NCI-H146 treated with DMSO at 0.1 percent for 48 hours (cell line): ENCODE measurements at regions not wholly inside any gene's neighbourhood (a gene's known extent, or its start where the extent isn't known, plus 50 kb on each side); places are given as distances from the start of the nearest gene placed in this dataset.

Experiments
- DNase-seq: peaks from one replicate; lab custom pipeline; 2025; ENCODE audit not compliant: unreplicated experiment; lab: John Stamatoyannopoulos, UW

DNA sequence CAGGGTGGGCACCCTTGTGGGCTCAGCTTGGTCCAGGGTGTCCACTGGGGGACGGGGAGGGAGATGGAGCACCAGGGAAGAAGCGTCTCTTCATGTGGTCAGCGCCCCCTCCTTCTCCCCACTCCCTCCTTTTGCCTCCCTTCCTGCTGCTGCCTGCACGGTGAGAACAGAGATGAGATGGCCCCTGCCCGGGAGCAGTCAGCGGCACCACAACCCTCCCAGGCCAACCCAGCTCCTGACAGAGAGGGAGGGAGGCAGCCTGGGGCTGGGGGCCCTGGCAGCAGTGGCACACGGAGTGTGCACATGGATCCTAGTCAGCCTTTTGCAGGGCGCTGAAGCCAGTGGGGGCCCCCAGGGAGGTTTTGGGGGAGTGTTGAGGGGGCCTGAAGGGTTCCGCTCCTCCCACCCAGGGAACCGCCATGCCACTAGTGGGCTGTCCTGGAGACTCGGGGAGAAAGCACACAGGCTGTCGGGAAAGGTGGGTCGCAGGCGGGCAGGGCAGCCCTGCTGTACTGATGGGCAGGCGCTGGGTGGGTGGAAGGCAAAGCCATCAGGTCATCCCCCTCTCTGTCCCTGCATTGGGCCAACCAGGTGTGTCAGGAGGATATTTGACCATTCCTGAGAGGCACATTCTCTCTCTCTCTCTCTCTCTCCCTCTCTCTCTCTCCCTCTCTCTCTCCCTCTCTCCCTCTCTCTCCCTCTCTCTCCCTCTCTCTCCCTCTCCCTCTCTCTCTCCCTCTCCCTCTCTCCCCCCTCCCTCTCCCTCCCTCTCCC, 94.3 kb upstream of the BHLHE23 start:
- DNase-seq = no peak

DNA sequence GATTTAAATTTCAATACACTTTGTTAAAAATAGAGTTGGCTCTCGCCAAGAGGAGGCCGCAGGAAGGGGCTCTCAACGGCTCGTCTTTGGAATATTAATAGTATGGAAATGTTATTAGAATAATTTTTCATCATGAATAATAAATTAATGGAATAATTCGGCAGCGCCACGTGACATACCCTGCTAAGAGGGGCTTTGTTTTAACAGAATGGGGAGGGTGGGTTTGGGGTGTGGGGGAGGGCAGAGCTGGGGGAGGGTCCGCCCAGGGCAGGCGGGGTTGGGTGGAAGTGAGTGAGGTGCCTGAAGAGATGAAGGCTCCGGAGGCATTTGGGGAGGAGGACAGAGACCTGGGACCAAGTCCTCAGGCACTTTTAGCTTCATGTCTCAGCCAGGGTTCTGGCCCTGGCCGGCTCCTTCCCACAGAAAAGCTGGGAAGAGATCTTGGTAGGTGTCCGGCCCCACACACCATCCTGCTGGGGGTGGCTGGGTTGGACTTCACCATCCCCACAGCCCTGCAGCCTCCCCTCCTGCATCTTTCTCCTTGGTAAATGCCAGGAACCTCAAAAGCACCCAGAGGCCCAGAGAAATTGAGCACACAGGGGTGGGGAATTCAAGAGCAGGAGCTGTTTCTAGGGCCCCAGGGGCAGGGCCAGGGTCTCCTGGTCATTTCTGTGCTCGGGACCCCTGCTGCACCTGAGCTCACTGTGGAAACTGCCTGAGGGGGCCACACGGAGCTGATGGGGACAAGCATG, 93.6 kb upstream of the BHLHE23 start:
- no peak for DNase-seq

DNA sequence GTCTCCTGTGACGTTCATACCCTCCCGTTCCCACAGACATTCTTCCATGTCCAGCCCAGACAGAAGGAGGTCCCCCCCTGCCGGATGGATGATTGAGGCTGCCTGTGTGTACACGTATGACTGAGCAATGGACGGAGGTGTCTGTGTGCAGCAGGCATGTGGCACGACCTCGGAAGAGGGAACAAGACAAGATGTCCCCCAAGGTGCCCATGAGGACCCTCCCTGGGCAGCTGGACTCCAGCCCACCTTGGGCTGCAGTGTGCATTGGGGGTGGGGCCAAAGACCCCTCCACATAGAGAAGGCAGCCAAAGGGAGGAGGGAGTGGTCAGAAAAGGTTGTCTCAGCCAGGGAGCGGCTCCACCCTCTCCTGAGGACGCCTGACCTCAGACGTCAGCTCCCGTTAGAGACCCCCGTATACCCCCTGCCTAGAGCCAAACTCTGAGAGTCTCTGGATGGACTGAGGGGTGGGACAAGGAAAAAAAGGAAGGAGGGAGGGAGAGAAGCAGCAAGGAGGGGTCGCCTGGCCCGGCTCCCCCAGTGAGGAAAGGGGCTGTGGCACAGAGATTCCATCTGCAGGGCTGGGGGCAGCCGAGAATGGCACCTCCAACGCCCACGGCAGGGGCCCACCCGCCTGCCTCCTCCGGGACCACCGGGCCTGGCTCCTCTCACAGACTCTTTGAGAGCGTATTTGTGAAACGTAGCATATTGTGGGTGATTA, 92.9 kb upstream of the BHLHE23 start:
- DNase-seq = no peak

DNA sequence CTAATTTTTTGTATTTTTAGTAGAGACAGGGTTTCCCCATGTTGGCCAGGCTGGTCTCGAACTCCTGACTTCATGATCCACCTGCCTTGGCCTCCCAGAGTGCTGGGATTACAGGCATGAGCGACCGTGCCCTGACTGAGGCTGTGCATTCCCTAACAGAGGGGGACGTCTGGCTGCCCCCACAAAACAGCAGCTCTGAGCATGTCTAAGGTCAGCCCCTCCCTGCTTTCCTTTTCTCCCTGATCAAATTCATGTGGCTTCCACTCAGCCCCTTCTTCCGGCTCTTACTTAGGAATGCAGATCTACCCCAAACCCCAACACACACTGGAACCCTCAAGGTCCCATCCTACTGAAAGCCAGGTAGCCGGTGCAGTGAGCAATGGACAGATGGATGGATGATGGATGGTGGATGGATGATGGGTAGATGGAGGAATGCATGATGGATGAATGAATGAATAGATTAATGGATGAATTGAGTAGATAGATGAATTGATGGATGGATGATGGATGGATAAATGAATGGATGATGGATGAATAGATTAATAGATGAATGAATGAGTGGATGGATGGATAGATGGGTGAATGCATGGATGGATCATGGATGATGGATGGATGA, 91.5 kb upstream of the BHLHE23 start:
- no peak for DNase-seq

DNA sequence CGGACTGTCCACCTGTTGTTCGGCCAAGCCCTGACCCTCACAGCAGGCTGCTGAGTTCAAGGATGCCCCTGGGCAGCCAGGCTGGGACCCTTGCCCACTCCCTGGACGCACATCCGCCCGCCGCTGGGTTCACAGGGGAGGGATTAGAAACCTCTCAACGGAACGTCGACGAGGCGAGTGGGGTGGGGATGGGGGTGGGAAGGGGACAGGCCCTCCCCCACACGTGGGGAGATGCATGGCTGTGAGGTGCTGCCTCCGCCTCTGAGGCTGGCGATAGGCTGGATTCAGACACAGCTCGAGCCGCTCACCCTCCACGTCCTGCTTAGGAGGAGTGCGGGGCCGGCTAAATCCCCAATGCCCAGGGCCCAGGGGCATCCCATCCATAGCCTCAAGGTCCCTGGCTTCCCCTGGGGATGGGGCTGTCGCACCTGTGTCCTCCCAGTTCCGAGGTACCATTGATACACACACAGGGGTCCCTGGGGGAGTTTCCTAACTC, 90.6 kb upstream of the BHLHE23 start:
- no peak for DNase-seq

DNA sequence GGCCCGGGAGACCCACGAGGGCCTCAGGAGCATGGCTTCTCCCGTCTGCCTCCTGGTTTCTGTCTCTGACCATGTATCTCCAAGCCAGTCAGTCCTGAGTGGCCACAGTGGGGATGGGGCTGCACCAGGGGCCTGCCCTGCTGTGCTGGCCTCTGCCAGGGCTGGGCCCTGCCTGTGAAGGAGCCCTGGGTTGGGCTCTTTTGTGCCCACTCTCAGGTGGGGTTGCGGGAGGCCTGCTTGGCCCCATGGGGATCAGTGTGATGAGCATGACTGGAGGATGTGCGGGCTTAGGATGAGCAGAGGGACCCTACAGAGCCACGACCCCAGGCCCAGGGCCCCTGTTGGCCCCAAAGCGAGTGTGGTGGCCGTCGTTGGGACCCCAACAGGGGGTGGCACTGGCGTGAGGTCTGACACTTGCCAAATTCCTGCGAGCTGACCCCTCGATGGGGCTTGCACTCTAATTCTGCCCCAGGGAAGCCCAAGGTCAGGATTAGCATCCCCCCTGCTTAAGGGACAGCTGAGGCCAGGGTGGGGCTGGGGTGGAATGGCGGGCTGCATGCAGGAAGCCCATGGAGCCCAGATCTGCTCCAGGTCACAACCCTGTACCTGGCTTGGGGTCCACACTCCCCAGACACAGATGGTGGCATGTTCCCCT, 90.0 kb upstream of the BHLHE23 start:
- DNase-seq = no peak

DNA sequence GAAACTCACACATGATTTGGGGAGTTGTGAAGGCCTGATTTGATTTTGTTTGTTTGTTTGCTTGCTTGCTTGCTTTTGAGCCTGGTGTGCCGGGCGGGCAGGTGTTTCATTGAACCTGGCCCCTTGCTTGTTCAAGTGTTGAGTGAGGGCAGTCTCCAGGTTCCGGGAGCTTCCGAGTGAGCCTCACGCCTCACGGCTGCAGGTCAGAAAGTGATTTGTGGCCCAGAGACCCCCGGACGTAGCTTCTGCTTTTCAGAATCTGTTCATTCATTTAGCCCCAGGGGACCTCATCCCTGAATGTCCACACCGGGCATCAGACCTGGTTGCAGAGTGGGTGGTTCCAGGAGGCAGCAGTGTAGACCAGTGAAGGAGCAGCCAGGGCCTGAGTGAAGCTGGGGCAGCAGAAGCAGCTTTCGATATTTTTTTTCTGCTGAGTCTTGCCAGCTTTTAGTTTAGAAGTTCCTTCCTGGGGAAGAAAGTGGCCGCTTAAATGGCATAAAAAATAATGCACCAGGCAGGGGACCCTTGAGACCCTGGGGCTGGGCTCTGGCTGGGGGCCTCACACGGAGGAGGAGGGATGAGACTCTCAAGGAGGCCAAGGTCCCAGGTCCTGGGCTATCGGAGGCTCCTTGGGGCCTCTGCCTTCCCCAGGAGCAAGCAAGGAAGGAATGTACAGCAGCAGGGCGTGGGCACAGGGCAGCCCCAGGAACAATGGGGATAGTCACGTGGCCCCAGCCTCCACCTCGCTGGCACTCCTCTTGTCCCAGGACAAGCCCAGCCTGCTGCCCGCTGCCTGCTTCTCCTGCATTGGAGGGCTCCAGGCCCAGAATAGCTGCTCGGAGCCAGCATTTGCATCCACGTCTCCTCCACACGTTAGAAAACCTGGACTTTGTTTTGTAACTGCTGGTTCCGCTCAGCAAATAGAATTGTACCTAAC, 89.2 kb upstream of the BHLHE23 start:
- DNase-seq = no peak

DNA sequence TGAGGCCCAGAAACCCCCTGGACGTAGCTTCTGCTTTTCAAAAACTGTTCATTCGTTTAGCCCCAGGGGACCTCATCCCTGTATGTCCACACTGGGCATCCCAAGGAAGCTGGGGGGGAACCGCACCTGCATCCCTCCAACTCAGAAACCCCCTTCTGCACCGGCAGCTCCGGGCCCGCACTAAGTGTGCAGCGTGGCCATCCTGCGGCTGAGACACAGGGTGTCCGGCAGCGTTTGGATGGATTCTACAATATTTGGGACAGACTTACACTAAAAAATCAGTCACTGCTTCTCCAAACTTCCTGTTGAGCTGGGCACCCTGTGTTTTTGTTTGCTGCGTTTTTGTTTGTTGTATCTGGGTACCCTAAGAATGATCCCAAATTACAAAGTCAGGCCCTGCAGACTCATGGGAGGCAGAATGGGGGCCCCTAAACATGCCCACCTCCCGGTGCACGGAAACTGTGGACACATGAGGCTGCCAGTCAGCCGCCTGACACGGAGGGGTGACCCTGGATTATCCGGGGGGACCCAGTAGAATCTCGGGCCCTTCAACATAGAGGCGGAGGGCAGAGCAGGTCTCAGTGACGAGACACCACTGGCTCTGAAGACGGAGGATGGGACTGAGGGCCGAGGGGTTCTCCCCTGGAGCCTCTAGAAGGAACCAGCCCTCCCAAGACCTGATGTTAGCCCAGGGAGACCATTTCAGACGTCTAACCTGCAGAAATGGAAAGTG, 88.2 kb upstream of the BHLHE23 start:
- no peak for DNase-seq

DNA sequence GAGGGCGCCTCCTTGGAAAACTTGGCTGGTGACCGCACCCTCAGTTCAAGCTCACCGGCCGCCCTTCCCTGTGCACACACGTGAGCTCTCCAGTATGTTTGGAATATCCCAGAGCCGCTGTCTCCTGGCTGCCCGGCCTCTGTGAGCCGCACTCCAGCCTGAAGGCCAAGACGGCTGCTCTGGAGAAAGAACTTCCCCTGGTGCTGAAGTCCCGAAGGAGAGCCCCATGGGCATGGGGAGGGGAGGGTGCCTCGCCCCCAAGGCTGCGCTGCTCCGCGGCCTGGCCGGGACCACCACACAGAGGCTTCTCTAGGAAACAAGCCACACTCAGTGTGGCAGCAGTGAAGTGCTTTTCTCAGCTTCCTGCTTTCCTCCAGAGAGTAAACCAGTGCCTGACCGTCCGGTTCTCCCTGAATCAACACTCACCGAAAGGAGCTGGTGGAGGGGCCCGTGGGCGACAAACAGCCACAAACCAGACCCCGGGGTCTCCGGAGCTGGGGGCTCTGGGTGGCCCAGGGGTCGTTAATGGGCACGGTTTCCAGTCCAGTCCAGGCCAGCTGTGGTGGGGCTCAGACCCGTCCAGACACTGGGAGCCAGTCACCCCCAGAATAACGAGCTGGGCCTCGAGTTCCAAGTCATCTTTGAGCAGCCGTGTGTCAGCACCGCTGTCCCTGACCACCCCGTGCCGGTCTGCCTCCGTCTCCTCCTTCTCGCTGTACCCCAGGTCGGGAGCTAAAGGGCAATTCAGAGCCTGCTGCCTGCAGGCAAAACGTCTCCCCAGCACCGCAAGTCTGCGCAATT, 87.4 kb upstream of the BHLHE23 start:
- no peak for DNase-seq

DNA sequence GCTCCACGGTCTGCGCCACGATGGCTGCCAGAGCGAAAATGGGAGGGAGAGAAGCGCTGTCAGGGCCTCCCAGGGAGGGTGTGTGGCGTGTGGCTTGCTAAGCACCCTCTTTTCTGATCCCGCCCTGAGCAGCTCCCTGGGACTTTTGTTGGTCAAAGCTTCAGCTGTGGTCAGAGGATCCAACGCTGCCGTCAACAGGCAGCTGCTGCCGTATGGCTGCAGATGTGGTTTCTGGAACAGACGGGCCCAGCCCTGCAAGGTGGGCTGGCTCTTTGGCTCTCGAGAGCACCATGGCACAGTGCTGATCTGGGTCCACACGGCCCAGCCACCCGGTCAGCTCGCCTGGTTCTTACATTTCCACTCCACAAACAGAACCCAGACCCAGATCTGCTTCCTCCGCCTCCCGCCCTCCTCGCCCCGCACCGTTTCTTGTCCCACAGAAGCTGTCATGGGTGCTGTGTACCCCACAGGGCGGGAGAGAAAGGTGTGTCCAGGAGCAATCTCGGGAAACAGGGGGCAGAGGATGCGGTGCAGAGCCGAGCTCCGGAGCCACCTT, 86.0 kb upstream of the BHLHE23 start:
- DNase-seq = no peak

DNA sequence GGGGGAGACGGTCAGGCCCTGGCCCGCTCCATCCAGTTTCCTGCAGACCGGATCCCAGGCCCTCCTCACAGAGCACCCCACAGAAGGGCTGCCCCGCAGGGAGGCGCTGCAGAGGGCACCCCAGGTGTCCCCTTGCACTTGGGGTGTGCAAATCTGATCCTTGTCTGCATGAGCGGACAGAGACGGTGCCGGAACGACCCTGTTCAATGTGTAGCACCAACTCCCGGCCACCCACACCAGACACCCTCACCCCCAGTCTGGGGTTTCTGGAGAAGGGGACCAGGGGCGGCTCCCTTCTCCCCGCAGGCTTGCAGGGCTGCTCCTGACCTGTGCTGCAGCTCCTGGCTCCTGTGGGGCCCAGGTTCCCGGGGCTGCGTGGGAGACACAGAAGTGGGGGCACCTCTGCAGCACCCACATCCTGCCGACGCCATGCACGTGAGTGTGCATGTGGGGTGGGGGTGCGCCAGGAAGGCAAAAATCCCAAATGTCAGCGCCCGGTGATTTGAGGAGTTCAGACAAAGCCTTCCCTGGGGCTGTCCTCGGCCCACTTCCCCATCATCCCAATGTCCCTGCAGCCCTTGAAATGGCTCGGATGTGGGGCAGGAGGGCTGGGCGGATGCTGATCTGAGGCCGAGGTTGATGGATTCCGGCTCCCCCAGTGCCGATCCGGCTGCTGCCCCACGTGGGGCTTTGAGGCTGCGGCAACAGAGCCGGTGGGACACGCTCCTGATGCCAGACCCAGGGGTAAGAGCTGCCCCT, 85.3 kb upstream of the BHLHE23 start:
- DNase-seq = no peak

DNA sequence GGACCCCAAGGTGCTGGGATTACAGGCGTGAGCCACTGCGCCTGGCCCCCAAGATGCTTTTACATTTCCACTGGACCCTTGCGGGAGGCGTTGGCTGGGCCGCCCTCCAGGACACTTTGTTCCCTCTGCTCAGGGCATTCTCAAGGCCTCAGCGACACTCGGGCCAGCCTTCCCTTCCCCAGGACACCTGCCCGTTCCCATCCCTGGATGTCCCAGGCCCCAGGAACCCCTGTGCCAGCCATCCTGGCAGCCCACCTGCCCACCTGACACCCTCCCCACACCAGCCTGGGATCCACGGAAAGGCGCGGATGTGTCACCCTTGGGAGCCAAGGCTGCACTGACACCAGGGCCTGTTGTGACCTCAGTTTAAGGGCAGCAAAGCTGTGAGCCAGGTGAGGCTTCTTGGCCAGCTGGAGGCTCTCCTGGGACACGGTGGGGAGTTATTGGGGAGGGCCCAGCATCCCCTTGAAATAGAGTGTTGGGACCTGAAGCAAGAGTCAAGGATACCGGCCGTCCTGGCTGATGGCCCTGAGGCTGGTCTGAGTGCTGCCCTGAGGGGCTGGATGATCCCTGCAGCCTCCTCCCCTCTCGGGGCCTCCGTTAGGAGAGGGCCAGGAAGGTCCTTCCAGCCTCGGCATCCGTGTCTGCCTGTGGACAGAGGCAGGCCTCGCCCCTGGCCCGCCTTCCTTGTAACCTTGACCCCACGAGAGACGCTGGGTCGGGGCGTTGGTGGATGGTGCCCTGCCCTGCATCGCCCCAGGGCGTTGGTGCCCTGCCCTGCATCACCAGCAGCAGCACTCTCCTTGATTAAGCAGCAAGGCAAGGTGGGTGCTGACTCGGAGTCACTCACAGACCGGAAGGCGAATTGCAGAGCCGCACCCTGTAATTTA, 84.2 kb upstream of the BHLHE23 start:
- no peak for DNase-seq

DNA sequence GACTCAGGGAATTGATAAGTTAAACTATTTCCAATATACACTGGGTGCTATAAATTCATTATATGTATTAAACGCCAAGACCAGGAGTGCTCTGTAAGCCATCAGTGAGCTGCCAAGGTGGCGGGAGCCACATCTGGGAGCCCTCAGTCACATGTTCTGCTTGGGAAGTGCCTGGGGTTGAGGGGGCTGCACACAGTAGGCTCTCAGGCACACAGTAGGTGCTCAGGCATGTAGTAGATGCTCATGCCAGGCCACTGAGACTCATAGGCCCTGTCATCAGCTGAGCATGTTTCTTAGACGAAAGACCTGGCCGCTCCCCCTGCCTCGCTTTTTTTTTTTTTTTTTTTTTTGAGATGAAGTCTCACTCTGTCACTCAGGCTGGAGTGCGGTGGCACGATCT, 83.3 kb upstream of the BHLHE23 start:
- DNase-seq = no peak

DNA sequence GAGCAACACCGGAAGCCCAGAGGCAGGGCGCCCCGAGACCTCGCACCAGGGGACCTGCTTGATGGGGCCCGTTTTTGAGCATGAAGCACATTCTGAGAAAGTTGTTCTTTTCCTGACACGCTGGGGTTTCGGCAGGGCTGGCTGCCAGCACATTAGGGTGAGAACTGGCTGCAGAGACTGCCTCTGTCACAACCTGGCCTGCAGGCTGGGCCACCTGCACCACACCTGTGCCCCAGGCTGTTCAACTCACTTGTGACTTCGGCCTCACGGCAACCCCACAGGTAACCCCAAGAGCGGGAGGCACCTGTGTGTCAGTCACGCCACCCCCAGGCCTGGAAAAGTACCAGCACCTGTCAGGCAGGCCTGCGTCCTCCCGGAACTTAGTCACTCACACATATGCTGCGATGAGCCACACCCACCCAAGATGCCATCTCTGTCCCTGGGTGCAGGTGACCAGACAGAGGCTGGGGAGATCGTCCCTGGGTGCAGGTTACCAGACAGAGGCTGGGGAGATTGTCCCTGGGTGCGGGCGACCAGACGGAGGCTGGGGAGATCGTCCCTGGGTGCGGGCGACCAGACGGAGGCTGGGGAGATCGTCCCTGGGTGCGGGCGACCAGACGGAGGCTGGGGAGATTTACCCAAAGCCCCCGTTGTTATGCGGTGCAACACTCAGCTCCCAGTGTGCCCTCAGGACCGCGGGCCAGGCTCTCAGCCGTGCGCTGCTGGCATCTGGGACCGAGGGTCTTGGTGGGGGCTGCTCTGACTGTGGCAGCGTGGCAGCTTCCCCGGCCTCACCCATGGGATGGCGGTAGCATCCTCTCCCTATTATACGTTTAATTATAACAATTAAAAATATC, 82.5 kb upstream of the BHLHE23 start:
- DNase-seq = no peak
